HG03064 (cell line): ENCODE measurements at regions not wholly inside any gene's neighbourhood (a gene's known extent, or its start where the extent isn't known, plus 50 kb on each side); places are given as distances from the start of the nearest gene placed in this dataset.
"Not testable (repeated sequence)": the region's sequence is repeated elsewhere in the genome, so short reads cannot be mapped to it uniquely, and the experiment has no call there.

ENCODE experiments used
- ATAC-seq: cut with Tn5 transposase; IDR thresholded peaks from one replicate; pipeline ENCODE4 v1.9.1; 2021; ENCODE audit warnings: low read depth; ENCODE audit not compliant: unreplicated experiment

DNA sequence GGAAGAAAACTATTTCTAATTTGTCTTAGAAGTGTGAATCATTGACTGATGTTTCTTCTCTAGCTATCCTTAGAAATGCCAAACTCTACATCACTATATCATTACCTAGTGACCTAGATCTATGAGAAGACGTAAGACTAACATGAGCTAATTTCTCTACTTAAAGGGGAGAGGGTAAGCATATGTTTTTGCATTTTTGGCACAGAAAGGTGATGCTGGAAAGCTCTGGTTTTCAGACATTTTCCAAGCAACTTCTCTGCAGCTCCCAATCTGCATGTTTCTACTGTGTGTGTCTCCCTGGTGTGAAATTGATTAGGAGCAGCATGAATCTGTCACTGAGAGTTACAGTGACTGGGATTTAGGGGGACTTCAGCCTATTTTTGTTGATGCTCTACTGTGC is 235.2 kb upstream of the LINC00305 start:
- no peak for ATAC-seq

DNA sequence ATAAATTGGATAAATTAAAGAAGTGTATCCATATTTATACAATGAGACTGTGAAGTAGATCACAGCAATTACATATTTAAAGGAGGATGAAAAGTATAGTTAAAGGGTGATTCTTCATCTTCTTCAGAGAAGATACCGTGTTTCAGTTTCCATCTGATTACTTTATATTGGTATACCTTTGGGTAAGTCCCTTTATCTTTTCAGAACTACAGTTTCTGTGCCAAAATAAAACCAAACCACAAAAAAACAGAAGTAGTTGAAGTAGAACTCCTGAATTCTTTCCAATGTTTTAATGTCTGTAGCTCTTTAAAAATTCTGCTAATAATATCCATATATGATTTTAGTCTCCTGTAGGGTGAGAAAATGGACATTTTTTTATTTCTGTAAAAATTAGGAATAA is 231.2 kb upstream of the LINC00305 start:
- peak; percentile 90 for ATAC-seq

DNA sequence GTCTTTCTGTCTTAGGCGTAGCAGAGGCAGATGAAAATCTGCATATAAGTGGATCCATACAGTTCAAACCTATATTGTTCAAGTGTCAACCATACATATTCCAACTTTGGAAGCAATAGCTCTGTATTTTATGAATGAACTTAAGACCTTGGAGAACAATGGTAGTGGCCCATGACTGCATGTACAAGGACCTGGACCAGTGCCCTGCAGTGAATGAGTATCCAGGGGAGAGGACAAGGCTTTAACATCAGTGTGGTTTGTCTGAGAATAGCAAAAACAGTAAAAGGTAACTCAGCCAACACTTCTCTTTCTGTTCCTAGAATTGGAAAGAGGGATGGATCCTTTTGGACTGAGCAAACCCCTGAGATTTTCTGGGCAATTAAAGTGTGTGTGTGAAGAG is 230.8 kb upstream of the LINC00305 start:
- ATAC-seq = peak; percentile 9

DNA sequence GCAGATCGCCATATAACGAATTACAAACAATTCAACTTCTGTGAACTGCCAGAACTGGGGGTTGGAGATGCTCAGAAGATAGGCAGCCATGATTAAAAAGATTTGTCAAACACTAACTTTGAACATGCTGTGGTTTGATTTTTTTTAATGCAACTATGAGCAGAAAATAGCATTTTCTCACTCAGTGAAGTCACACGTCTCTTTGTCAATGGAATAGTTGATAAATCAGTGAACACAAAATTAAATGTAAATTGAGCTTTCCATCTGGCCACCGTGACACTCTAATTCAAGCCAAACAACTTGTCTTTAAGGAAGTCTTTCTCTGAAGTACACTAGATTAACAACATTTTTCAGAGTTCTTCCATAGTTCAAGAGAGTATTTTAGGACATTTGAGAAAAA is 228.6 kb upstream of the LINC00305 start:
- no peak for ATAC-seq

DNA sequence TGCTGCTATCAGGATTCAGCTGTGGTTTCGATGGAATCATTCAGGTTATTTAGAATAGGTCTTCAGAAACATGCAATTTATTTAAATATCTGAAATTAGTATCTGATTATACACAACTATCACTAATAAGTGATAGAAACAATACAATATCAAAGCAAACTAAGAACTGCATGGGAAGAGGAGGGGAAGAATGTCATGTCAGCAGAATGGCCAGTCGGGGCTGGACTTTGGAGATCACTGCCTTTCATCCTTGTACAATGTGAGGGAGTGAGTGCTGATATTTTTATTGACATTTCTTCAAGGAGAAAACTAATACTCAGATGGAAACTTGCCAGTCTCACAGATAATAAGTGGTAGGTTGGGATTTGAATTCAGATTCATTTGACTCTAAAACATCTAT is 224.0 kb upstream of the LINC00305 start:
- ATAC-seq = no peak

DNA sequence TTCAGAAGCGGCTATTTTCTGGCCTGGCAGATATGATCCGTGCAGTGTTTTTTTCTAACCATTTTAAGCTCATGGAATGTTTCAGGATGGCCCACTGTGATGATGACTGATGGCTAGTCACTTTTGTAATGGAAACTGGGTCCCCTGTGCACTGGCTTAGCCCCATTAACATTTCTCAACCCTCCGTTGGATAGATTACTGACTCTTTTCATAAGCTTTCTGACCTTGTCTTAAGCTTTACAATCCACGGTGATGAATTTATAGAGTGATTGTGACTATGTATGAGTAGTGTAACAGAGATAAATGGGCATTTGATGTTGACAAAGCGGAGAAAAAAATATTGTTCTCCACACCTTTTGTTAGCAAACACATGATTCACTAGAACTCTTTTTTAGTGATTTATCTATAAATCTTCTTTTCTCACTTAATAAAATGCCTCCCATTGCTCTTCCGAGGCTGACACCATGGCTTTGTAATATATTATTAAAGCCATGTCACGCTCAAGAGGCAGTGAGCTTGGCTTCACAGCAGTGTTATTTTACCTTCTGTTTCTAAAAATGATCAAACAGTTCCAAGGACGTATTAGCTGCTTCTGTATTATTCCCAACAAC is 221.0 kb upstream of the LINC00305 start:
- ATAC-seq = not testable (repeated sequence)

DNA sequence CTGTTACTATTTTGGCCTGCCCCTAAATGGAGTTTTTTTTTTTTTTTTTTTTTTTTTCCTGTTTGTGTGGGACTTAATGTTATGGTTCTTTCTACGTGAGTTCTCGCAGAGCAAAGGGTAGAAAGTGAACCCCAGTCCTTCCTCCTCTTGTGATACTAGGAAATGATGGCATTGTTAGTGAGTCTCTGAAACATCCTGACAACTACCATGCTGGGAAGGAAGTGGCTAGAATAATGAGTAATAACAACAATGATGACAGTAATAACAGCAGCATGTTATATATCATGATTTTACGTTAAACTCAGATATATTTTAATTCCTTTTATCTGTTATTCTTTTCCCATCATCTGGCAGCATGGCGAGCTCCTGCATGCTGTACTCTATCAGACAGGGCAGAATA is 216.2 kb upstream of the LINC00305 start:
- ATAC-seq = no peak

DNA sequence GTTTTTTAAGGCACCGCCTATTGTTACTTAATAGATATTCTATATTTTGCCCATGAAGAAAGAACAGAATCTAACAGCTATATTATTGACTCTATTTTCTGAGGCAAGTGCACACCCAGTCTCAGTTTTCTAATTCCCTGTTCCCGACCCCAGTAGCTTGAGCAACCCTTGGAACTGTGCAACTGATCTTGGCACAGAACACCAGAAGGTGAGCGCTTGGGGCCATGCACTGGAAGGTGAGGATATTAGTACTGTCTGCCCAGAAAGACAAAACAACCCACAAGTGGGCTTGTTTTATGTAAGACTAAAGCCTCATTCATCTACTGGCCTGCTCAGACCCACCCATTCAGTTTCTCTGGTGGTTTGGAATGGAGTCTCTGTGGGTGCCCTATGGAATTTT is 188.8 kb upstream of the LINC00305 start:
- no peak for ATAC-seq

DNA sequence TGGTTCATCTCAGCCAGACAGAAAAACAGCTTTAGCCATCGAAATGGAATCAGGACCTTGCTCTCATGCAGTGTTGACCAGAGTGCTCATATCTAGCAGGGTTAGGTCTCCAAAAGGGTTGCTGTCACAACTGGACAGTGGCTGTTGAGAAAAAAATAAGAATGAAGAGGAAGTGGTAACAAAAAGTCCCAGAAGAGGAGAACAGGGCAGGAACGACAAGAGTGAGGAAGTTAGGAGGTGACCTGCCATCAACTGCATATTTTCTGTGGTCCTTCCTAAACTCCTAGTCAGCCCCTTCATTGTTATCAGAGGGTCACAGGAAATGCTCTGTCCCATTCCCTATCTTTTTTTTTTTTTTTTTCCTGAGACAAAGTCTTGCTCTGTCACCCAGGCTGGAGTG is 188.1 kb upstream of the LINC00305 start:
- no peak for ATAC-seq

DNA sequence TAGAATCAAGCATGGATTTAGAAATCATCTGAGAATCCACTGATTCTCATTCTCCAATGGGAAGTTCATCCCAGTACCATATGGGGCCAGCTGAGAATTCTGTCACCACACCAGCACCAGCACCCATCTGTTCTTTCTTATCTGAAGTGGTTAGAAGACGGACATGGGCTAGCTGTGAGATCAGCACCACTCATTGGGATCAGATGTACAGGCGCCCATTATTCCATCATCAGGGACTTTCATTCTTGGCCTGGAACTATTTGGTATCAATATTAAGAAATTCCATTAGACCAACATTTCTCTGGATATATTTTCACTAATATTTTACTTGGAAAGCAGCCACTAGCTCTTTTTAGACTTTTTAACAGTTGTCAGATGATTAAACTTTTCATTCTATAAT is 185.9 kb upstream of the LINC00305 start:
- ATAC-seq = no peak

DNA sequence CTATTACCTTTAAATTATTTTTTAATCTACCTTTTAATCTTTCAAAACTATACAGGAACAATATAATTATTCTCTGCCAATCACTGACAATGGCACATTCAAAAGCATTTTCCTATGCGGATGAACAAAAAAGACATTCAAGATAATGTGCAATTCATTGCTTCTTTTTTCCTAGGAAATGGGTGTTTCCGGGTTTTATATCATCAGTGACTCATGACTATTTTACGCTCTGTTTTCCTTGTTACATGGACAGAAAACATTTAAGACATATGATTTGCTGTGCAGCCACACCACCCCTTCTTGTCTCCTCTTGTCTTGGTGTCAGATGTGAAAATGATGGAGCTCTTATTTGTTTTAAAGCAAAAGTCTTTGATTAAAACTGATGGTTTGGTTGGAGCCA is 184.7 kb upstream of the LINC00305 start:
- no peak for ATAC-seq

DNA sequence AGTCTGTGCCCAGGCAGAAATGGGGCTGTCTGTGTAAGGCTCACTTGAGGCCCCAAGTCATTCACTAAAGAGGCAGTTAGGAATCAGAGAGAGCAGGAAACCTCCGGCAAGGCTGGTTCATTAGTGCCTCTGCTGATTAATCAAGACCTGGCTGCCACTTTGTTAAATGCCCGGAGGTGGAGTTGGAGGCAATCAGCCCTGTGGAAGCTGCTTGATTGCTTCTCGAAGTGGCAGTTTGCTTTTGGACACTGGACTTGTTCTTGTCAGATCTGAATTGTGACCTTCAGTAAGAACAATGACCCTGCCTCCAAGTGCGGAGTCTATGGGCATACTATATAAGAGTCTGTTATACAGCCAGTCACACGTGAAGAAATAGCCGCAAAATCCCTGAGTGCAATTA is 183.9 kb upstream of the LINC00305 start:
- no peak for ATAC-seq

DNA sequence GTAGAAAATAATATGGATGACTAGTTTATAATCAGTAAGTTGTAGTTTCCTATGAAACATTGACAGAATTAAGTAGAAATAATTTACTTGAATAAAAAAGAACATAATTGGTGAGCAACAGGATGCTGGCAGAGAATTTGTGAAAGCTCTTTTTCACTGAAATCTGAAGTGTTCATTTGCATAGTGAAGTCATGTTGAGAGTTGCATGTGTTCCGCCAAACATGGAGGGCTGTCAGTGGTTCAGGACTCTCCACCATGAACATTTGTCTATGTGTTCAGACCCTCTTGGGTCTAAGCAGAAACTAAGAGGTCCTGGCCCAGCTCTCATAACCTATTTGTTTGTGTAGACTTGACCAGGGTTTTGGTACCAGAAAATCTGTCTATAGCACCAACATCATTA is 182.5 kb upstream of the LINC00305 start:
- no peak for ATAC-seq

DNA sequence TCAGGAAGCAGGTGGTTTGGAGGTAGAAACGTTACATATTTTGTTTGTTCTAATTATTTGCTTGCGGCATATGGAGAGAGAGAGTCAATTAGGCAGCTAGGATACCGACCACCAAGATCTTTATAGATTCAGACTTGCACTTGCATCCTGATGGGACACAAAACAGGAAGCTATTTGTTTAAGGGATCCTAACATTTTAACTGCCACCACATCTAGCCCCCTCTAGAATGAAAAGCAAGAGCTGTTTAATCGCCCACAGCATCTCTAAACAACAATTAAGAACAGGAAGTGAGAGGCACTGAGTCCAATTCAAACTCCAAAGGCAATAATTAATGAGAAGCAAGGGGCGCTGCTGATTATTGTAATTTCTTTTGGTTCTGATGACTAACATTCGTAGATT is 182.0 kb upstream of the LINC00305 start:
- no peak for ATAC-seq

DNA sequence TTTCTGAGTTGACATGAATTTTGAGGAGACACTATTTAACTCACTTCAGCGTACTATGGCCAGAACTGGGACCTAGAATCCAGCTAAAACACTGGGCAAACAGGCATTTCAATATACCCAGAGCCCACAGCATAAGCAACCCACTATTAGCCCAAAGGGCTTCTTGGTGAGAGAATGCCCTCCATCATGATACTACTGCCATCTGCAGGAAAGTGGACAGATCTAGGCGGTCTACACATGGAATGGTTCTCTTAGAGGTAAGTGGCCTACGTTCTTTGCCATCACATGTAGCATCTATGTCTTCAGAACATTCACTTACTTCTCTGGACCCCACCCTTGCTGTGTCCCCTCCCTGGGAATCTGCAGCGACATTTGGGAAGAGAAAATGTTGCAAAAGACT is 181.3 kb upstream of the LINC00305 start:
- no peak for ATAC-seq

DNA sequence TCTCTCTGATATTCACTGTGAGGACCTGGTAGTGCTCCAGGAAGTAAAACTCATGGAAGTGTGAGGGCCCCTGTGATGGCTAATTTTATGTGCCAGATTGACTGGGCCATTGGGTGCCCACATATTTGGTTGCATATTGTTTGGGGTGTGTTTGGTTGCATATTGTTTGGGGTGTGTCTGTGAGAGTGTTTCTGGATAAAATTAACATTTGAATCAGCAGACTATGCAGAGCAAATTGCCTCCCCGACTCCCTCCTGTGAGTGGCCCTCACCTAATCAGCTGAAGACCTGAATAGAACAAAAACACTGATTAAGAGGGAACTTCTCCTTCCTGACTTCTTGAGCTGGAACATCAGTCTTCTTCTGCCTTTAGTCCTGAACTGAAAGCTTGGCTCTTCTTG is 173.3 kb upstream of the LINC00305 start:
- ATAC-seq = no peak

DNA sequence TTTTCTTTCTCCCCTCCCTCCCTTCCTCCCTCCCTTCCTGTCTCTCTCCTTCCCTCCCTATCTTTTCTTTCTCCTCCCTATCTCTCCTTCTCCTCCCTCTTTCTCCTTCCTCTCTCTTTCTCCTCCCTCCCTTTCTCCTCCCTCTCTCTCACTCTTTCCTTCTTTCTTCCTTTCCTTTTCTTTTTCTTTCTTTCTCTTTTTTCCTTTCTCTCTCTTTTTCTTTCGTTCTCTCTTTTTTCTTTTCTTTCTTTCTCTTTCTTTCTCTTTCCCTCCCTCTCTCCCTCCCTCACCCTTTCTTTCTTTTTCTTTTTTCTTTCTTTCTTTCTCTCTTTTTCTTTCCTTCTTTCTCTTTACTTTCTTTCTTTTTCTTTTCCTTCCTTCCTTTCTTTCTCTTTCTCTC is 169.7 kb upstream of the LINC00305 start:
- no peak for ATAC-seq

DNA sequence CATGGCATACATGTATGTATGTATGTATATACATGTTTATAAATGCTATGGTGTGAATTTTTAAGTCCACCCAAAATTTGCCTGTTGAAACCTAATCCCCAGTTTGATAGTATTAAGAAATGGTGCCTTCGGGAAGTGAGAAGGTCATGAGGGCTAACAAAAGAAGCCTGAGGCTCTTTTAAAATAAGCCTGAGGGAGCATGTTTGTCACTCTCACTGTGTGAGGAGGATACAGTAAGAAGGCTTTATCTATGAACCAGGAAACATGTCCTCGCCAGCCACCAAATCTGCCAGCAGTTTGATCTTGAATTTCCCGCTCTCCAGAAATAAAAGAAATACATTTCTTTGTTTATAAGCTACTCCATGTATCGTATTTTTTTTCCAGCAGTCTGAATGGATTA is 163.0 kb upstream of the LINC00305 start:
- ATAC-seq = no peak

DNA sequence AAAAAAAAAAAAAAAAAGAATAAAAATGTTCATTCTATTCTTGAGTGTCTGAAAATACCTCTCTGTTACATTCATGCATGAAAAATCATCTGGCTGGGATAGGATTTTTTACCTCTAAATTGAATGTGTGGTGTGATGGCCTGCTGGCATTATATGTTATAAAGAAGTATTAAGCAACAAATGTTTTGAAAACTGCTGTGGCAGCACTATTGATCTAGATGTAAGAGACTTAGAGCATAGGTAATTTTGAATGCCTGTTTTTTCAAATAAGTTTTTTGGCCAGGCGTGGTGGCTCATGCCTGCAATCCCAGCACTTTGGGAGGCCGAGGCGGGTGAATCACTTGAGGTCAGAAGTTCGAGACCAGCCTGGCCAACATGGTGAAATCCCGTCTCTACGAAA is 147.0 kb upstream of the LINC00305 start:
- no peak for ATAC-seq

DNA sequence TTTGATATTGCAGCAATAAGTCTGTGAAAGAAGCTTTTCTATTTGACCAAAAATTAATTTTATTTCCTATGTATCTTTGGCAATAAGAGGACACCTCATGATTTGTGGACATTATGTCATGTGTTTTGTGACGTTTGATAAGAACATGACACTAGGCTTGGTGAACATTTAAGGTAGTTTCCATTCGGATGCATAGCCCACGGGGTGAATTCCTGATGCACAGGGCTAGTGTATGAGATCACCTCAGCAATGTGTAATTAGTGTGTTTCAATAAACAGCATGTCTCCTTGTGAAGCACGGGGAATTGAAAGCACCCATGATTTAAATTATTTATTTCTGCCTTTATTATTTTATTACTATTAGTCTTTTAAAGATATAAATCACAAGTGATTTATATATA is 146.1 kb upstream of the LINC00305 start:
- ATAC-seq = no peak

DNA sequence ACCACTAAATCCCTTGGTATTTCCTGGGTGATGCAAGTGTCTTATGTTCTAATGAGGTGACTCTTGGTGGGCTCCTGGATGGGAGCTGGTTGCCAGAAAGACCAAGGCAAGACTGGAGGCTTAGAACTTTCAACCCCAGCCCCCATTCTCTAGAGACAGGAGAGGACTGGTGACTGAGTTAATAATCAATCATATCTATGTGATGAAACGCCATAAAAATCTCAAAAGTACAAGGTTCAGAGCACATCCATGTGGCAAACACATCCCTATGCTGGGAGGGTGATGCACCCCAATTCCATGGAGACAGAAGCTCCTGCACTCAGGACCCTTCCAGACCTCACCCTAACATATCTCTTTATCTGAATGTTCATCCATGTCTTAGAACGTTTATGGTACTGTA is 139.5 kb upstream of the LINC00305 start:
- ATAC-seq = no peak

DNA sequence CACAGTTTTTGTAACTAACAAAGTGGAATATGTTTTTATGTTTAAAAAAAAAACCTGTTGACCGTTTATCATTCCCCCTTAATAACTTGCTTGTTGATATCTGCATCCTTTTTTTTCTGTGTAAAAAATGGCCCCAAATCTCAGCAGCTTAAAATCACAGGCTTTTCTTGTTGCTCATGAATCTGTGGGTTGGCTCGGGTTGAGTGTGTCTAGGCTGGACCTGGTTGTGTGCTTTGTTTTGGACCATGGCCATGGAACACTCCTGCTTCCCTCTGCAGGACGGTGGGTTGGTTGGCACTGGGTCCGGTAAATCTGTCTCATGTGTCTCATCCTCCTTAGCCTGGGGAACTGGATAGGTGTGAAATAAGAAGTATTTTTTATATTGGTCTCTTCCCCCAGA is 139.0 kb upstream of the LINC00305 start:
- ATAC-seq = no peak

DNA sequence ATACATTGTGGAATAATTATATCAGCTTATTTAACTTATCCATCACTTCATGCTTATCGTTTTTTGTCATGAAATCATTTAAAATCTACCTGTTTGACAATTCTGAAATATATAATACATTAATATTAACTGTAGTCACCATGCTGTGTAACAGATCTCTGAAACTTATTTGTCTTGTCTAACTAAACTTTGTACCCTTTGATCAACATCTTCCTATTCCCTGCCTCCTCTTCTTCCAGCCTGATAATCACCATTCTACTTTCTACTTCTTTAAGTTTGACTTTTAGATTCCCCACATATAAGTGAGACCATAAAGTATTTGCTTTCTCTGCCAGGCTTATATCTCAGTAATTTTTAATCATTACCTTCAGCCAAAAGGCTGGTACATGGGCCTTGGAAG is 134.2 kb upstream of the LINC00305 start:
- ATAC-seq = no peak
